Stimulated activated CD8-positive, alpha-beta memory T cell treated with anti-CD3 and anti-CD28 coated beads, Interleukin-7, amount 100 ng/mL, for 24 hours (primary cell): ENCODE measurements at regions not wholly inside any gene's neighbourhood (a gene's known extent, or its start where the extent isn't known, plus 50 kb on each side); places are given as distances from the start of the nearest gene placed in this dataset.
"Not testable (repeated sequence)": the region's sequence is repeated elsewhere in the genome, so short reads cannot be mapped to it uniquely, and the experiment has no call there.

Experiments used
- DNase-seq: peaks from one replicate; pipeline ENCODE4 v3.0.0-alpha.2; 2020; ENCODE audit warnings: low read depth

DNA sequence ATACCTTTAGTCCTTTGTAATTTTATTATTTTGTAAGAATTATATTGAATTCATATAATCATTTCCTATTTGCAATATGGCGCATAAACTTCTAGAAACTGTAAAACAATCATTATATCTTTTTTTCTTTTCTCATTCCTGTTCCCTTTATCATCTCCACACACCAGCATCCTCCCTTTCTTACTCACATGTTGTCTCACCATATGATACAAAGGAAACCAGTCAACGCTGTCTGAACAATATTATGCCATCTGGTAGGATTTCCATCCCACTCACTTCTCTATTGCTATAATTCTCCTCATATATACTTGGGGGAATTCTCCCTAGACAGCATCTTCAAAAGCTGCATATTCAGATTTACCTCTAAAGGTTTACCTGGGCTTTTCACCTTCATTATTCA, 389.8 kb downstream of the NDFIP2 start:
- DNase-seq = no peak

DNA sequence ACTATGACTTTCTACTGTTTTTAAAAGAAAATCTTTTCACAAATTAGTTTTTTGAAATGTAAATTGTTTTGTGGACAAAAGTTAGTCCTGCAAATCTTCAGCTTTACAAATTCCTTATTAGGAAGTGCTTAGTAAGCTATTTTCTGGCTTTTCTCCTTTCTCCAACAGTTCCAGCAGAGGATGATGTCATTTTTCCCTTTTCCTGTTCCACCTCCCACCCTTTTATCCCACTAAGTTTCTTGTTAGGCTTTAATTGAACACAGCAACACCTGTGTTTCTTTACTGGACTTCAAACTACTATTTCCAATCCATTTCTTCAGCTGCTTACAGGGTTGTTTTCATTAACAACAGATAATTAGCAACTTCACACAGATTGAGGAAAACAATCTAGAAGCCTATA, 389.2 kb downstream of the NDFIP2 start:
- no peak for DNase-seq

GRCh38 chr13:79869326-79869725, 388.4 kb downstream of the NDFIP2 start:
- DNase-seq = no peak

DNA sequence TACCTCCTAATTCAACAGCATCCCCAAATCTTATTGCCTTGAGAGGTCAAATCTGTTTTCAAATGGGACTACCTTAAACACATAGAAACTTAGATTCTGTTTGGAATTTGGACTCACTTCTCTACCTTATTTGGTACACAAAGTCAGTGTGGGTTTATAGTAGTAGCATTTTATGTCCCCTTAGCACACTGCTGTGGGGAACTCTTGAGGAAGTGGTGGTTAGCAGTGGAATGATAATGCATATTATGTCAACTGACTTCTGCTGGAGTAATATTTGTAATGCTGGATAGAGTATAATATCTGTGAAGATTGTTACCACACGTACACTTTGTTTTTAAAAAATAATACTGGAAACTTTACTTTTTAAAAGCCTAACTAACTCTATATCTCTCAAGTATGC, 386.3 kb downstream of the NDFIP2 start:
- DNase-seq = no peak

DNA sequence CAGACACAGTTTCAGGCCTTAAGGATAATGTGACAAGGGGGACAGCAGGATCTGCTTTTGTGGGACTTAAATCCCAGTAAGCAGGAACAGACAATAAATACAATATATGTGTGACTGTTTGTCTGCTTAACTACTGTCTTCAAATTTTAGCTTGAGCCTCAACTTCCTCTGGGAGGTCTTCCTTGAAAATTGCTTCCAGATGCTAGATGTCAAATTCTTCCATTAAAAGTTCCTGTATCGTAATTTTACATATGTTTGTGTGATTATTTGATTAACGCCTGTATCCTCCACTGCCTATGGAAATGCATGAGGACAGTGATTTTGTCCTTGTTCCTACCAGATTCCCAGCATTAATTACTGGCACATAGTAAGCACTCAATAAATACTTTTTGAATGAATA, 385.5 kb downstream of the NDFIP2 start:
- DNase-seq = no peak

DNA sequence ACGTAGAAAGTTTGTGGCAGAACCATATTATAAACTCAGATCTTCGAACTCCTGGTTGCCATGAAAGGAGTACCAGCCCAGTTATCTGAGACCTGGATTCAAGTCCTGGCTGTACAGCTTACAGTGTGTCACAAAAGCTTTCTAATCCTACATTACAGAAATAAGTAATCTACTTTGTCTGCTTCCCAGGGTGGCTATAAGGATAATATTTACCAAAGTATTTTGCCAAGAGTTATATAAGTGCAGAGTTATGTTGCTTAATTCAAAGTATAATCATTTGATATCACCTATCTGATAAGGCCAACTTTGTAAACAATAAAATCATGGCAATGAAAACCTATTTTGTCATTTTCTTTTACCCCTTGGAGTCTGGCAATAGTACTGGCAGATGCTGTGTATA, 381.6 kb downstream of the NDFIP2 start:
- DNase-seq = no peak

GRCh38 chr13:79861731-79862130, 380.8 kb downstream of the NDFIP2 start:
- no peak for DNase-seq

DNA sequence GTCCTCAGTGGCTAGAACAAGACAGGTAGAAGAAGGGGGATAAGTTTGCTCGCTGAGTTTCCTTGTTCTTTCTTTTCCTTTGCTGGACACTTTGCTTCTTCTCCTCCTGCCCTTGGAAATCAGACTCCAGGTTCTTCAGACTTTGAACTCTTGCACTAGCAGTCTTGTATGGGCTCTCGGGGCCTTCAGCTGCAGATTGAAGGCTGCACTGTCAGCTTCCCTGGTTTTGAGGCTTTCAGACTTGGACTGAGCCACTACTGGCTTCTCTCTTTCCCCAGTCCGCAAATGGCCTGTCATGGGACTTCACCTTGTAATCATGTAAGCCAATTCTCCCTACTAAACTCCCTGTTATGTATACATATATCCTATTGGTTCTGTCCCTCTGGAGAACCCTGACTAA, 379.8 kb downstream of the NDFIP2 start:
- DNase-seq = no peak

GRCh38 chr13:79859756-79860155, 378.8 kb downstream of the NDFIP2 start:
- DNase-seq = no peak

DNA sequence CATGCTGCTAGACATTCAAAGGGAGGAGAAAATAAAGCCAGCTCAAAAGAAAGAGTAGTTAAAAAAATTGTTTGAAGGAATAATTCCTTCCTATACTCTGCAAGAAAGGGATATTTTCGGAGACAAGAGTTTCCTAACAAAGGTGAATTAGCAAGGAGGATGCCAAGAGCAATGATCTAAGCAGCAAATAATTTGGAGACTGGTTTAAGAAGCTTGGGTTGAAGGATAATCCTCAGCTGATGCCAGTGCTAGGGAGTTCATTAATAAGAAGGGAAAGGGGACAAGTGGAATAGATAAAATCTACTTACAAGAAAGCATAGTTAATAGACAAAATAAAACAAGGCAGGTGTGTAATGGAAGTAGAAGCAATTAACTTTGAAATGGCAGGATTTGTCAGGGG, 372.3 kb downstream of the NDFIP2 start:
- DNase-seq = no peak

- DNase-seq = no peak
These were observed 370.4 kb downstream of the NDFIP2 start for GRCh38 chr13:79851318-79851717.

- no peak for DNase-seq
These were observed 367.1 kb downstream of the NDFIP2 start for GRCh38 chr13:79847882-79848592.

- DNase-seq = no peak
These were observed 365.4 kb downstream of the NDFIP2 start for GRCh38 chr13:79846386-79846785.

- DNase-seq = no peak
These were observed 356.9 kb downstream of the NDFIP2 start for GRCh38 chr13:79837741-79838450.

DNA sequence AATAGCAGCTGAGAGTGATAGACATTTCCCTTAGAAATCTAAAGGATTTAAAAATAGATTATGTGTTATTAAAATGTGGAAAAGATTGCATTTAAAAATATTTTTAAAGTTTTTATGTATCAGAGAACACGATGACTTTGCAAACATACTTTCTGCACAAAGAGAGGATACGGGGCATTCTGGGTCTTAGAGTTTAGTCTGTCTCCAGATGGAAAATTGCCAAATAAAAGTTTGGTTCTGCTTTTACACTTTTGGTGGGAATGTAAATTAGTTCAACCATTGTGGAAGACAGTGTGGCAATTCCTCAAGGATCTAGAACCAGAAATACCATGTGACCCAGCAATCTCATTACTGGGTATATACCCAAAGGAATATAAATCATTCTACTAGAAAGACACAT, 355.2 kb downstream of the NDFIP2 start:
- DNase-seq = not testable (repeated sequence)

GRCh38 chr13:79834876-79835275, 353.9 kb downstream of the NDFIP2 start:
- DNase-seq = no peak

DNA sequence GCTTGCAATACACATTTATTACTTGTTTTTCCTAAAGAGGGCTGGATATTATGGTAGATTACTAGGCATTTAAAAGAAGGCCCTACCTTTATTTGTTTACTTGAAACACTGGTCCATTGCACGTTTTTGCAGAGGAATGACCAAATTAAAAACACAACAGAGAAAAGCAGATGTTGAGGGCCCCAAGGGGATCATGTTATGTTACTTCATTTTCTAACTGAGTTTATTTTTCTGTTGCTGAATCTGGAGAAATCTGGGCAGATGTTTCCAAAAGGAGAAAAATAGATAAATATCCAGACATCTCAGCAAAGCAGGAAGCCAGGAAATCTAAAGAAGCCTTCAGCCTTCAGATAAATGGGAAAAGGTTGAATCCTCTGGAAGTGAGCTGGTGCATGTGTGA, 353.0 kb downstream of the NDFIP2 start:
- DNase-seq = no peak

GRCh38 chr13:79831556-79831955, 350.6 kb downstream of the NDFIP2 start:
- no peak for DNase-seq

DNA sequence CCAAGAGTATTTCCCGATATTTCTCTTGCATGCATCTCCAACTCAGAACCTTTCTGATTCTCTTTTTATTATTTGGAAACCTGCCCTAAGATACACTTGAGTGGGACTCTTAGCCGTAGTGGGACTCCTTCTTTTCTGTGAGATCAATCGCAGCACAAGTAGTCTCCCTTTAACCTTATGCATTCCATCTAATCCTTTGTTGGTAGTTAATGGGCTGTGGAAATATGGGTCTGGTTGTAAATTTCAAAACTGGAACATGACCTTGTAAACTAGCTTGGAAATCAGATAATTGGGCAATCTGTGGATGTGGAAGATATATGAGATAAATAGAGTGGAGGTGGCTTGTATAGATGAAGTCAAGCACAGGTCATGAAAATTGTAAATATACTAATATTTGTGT, 350.0 kb downstream of the NDFIP2 start:
- no peak for DNase-seq

- no peak for DNase-seq
These were observed 349.5 kb downstream of the NDFIP2 start for GRCh38 chr13:79830426-79830825.

DNA sequence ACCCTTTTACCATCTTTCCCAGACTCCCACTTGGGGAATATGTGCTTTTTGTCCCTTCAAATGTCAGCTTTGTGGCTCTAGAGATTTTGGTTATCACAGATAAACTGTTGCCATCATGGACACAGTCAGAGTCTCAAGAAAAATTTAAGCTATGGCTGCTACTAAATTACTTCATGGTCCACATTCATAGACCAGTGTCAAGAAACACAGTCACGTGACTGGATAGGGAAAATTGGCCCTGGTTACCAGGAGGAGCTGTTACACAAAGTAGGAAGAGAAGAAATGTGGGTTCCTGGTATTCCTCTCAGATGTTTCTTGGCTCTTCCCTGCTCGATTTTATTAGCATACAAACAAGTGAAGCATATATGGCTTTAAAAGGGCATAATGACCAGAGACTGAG, 348.9 kb downstream of the NDFIP2 start:
- no peak for DNase-seq

GRCh38 chr13:79825959-79826358, 345.0 kb downstream of the NDFIP2 start:
- DNase-seq = no peak

DNA sequence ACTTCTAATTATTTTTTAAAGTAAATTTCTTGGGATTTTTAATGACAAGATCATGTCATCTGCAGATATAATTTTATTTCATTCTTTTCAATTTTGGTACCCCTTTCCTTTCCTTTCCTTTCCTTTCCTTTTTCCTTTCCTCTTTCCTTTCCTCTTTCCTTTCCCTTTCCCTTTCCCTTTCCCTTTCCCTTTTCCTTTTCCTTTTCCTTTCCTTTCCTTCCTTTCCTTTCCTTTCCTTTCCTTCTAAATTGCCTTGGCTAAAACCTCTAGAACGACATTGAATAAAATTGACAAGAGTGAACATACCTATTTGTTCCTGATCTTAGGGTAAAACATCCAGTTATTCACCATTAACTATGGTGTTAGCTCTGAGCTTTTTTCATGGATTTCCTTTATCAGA, 334.1 kb downstream of the NDFIP2 start:
- DNase-seq = no peak
